Suprapubic skin (tissue), 4 donors: ENCODE measurements at regions not wholly inside any gene's neighbourhood (a gene's known extent, or its start where the extent isn't known, plus 50 kb on each side); places are given as distances from the start of the nearest gene placed in this dataset.

Experiments used
- DNase-seq, 2 donors: peaks; one replicate each; pipeline ENCODE4 v3.0.0-alpha.2; 2019; ENCODE audit warnings: low spot score in 2 of 2
- H3K27ac ChIP-seq: fragments of 200-600 bp; sonication (generic); one replicate; pipeline ENCODE4 v1.5.1; 2019
- H3K27me3 ChIP-seq: fragments of 200-600 bp; sonication (generic); one replicate; pipeline ENCODE4 v1.5.1; 2019
- H3K36me3 ChIP-seq: fragments of 200-600 bp; sonication (generic); one replicate; pipeline ENCODE4 v1.5.1; 2019
- H3K4me1 ChIP-seq: fragments of 200-600 bp; sonication (generic); one replicate; pipeline ENCODE4 v1.5.1; 2019
- H3K4me3 ChIP-seq: fragments of 200-600 bp; sonication (generic); one replicate; pipeline ENCODE4 v1.5.1; 2019; ENCODE audit warnings: mild to moderate bottlenecking
- H3K9me3 ChIP-seq: fragments of 200-600 bp; sonication (generic); one replicate; pipeline ENCODE4 v1.5.1; 2019
- CTCF ChIP-seq, 2 donors: fragments of 200-600 bp in 1 of 2; fragments of 450-650 bp in 1 of 2; sonication (generic) in 1 of 2; IDR thresholded peaks; one replicate each; pipeline ENCODE4 v1.5.1; 2016 to 2019; ENCODE audit warnings: antibody characterized with exemption in 2 of 2, mild to moderate bottlenecking in 1 of 2, moderate library complexity in 1 of 2
- EP300 ChIP-seq: sonication (generic); formaldehyde crosslinking; IDR thresholded peaks from one replicate; pipeline ENCODE4 v1.6.1; 2017; ENCODE audit warnings: antibody characterized with exemption
- POLR2A ChIP-seq, 2 donors: fragments of 450-650 bp; IDR thresholded peaks; one replicate each; pipeline ENCODE4 v1.6.1; 2017; ENCODE audit warnings: antibody characterized with exemption in 2 of 2, mild to moderate bottlenecking in 2 of 2, moderate library complexity in 2 of 2
- POLR2AphosphoS5 ChIP-seq, 3 donors: sonication (generic); formaldehyde crosslinking; IDR thresholded peaks; one replicate each; pipeline ENCODE4 v1.6.1; 2017; ENCODE audit warnings: antibody characterized with exemption in 3 of 3
- WGBS: methylation state at CpG from one replicate; pipeline ENCODE4 v1.1.5; 2018; 5-methylcytosine and 5-hydroxymethylcytosine counted together

GRCh38 chr15:61654002-61654740 is 406.1 kb downstream of the VPS13C start:
- H3K36me3 ChIP-seq: no peaks in the 10 kb centered on the region
- no peak overlapping the region for H3K27ac ChIP-seq
- no peak overlapping the region for H3K4me3 ChIP-seq
- no peaks in the 10 kb centered on the region for H3K9me3 ChIP-seq
- 84% methylated on average over 9 of the region's 9 CpGs for WGBS
- no peaks in the 10 kb centered on the region for H3K4me1 ChIP-seq
- no peak for TF ChIP-seq POLR2A (IDR thresholded peaks at IDR 0.05)
- no peak for TF ChIP-seq CTCF (IDR thresholded peaks at IDR 0.05)
- no peak for TF ChIP-seq EP300
- no peak for TF ChIP-seq POLR2AphosphoS5 (IDR thresholded peaks at IDR 0.05)
- H3K27me3 ChIP-seq: no peaks in the 10 kb centered on the region
- DNase-seq: no peak

- Histone ChIP-seq H3K4me1 (no peaks in the 10 kb centered on the region), H3K27ac (no peak overlapping the region), H3K36me3 (no peaks in the 10 kb centered on the region), H3K4me3 (no peak overlapping the region), H3K27me3 (no peaks in the 10 kb centered on the region), H3K9me3 (no peaks in the 10 kb centered on the region)
- no peak for DNase-seq
- 63% methylated on average over 9 of the region's 9 CpGs for WGBS
- no peak for TF ChIP-seq POLR2AphosphoS5 (IDR thresholded peaks at IDR 0.05)
- TF ChIP-seq POLR2A (IDR thresholded peaks at IDR 0.05): no peak
These were observed 407.1 kb downstream of the VPS13C start for GRCh38 chr15:61653110-61653509.

- 70% methylated on average over 2 of the region's 3 CpGs for WGBS
- Histone ChIP-seq H3K27ac (no peak overlapping the region), H3K4me1 (no peaks in the 10 kb centered on the region), H3K9me3 (no peaks in the 10 kb centered on the region), H3K27me3 (no peaks in the 10 kb centered on the region), H3K4me3 (no peak overlapping the region), H3K36me3 (no peaks in the 10 kb centered on the region)
- TF ChIP-seq POLR2AphosphoS5 (IDR thresholded peaks at IDR 0.05) (no peak), POLR2A (IDR thresholded peaks at IDR 0.05) (no peak), EP300 (no peak), CTCF (IDR thresholded peaks at IDR 0.05) (no peak)
- no peak for DNase-seq
These were observed 409.0 kb downstream of the VPS13C start for GRCh38 chr15:61651267-61651666.

- H3K36me3 ChIP-seq: no peaks in the 10 kb centered on the region
- no peak overlapping the region for H3K27ac ChIP-seq
- WGBS: 84% methylated on average over 5 of the region's 5 CpGs
- TF ChIP-seq POLR2AphosphoS5 (IDR thresholded peaks at IDR 0.05) (no peak), CTCF (IDR thresholded peaks at IDR 0.05) (no peak), EP300 (no peak), POLR2A (IDR thresholded peaks at IDR 0.05) (no peak)
- DNase-seq: no peak
- H3K4me1 ChIP-seq: no peaks in the 10 kb centered on the region
- H3K4me3 ChIP-seq: no peak overlapping the region
- no peaks in the 10 kb centered on the region for H3K27me3 ChIP-seq
- no peaks in the 10 kb centered on the region for H3K9me3 ChIP-seq
These were observed 411.2 kb downstream of the VPS13C start for GRCh38 chr15:61649046-61649445.

GRCh38 chr15:61644550-61644949 is 415.4 kb upstream of the RORA start:
- H3K4me3 ChIP-seq: no peak overlapping the region
- DNase-seq: no peak
- no peaks in the 10 kb centered on the region for H3K9me3 ChIP-seq
- 87% methylated on average over 4 of the region's 4 CpGs for WGBS
- TF ChIP-seq POLR2AphosphoS5 (IDR thresholded peaks at IDR 0.05) (no peak), POLR2A (IDR thresholded peaks at IDR 0.05) (no peak), CTCF (IDR thresholded peaks at IDR 0.05) (no peak), EP300 (no peak)
- no peak overlapping the region for H3K27ac ChIP-seq
- H3K4me1 ChIP-seq: no peaks in the 10 kb centered on the region
- no peaks in the 10 kb centered on the region for H3K36me3 ChIP-seq
- H3K27me3 ChIP-seq: peaks cover 4% of the 10 kb centered on the region

GRCh38 chr15:61641645-61642044 is 412.5 kb upstream of the RORA start:
- WGBS: 87% methylated on average over 6 of the region's 6 CpGs
- H3K27me3 ChIP-seq: peaks cover 5% of the 10 kb centered on the region
- H3K36me3 ChIP-seq: no peaks in the 10 kb centered on the region
- H3K4me3 ChIP-seq: no peak overlapping the region
- H3K9me3 ChIP-seq: no peaks in the 10 kb centered on the region
- TF ChIP-seq POLR2AphosphoS5 (IDR thresholded peaks at IDR 0.05) (no peak), EP300 (no peak), POLR2A (IDR thresholded peaks at IDR 0.05) (no peak), CTCF (IDR thresholded peaks at IDR 0.05) (no peak)
- no peak overlapping the region for H3K27ac ChIP-seq
- DNase-seq: no peak
- H3K4me1 ChIP-seq: no peaks in the 10 kb centered on the region
